Uterus (tissue), 3 donors: ENCODE measurements at regions not wholly inside any gene's neighbourhood (a gene's known extent, or its start where the extent isn't known, plus 50 kb on each side); places are given as distances from the start of the nearest gene placed in this dataset.

Experiments
- DNase-seq, 2 donors: peaks; one replicate each; pipeline ENCODE4 v3.0.0-alpha.2; 2019 to 2020
- H3K27ac ChIP-seq, 2 donors: fragments of 200-600 bp; sonication (generic); 1 replicate in 1 of 2; 2 replicates in 1 of 2; pipeline ENCODE4 v1.5.1; 2016 to 2018
- H3K27me3 ChIP-seq, 2 donors: fragments of 200-600 bp; sonication (generic); one replicate each; pipeline ENCODE4 v1.5.1; 2018 to 2019; ENCODE audit warnings: control low read depth in 1 of 2
- H3K36me3 ChIP-seq, 2 donors: fragments of 200-600 bp; sonication (generic); one replicate each; pipeline ENCODE4 v1.5.1; 2019; ENCODE audit warnings: control low read depth in 1 of 2
- H3K4me1 ChIP-seq, 2 donors: fragments of 200-600 bp; sonication (generic); one replicate each; pipeline ENCODE4 v1.5.1; 2018 to 2019; ENCODE audit warnings: control low read depth in 1 of 2
- H3K4me3 ChIP-seq, 2 donors: fragments of 200-600 bp; sonication (generic); 1 replicate in 1 of 2; 2 replicates in 1 of 2; pipeline ENCODE4 v1.5.1; 2018 to 2019; ENCODE audit warnings: mild to moderate bottlenecking in 1 of 2
- H3K9me3 ChIP-seq, 2 donors: fragments of 200-600 bp; sonication (generic); one replicate each; pipeline ENCODE4 v1.5.1; 2019; ENCODE audit warnings: control low read depth in 1 of 2
- CTCF ChIP-seq, 4 experiments: fragments of 200-600 bp in 2 of 4; fragments of 450-650 bp in 2 of 4; sonication (generic) in 2 of 4; IDR thresholded peaks; one replicate each; pipeline ENCODE4 v1.5.1; 2016 to 2019; ENCODE audit warnings: antibody characterized with exemption in 4 of 4, mild to moderate bottlenecking in 2 of 4, moderate library complexity in 1 of 4
- POLR2A ChIP-seq, 2 donors: fragments of 450-650 bp; IDR thresholded peaks; one replicate each; pipeline ENCODE4 v1.6.1; 2016; ENCODE audit warnings: antibody characterized with exemption in 2 of 2, mild to moderate bottlenecking in 1 of 2, moderate library complexity in 1 of 2
- intact Hi-C: fragments of 100-400 bp; cut with DNase I; formaldehyde crosslinking; loops from one replicate; pipeline ENCODE4 v1.15.1; 2023; ENCODE audit warnings: low total_unique reads
- donor health status: DM: yes; HTN: yes; CAD: no.

- no peak for DNase-seq
- TF ChIP-seq POLR2A (IDR thresholded peaks at IDR 0.05) (no peak), CTCF (IDR thresholded peaks at IDR 0.05) (no peak)
- Histone ChIP-seq H3K27ac (no peak overlapping the region), H3K27me3 (no peaks in the 10 kb centered on the region), H3K4me1 (no peaks in the 10 kb centered on the region), H3K36me3 (no peaks in the 10 kb centered on the region), H3K4me3 (no peak overlapping the region), H3K9me3 (no peaks in the 10 kb centered on the region)
- intact Hi-C loops, result no loop called here
Observed at GRCh38 chr3:148253713-148254112, 444.0 kb upstream of the AGTR1 start.

DNA sequence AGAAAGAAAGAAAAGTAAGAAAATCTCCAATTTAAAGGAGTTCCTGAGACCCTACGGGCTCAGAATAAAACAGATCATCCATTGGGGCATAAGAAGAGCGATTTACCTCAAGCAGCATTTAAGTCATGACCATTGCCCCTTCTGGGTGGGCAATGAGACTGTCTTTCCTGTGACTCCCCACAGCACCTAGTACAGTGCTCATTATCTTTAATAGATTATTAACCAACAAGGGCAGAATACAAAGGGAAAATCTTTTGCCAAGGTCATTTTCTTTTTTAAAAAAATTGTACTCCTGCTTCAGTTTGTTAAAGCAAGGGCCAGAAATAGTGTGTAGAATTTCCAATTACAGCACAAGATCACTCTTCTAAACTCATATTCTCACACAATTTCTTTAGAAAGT, 443.3 kb upstream of the AGTR1 start:
- DNase-seq, result no peak
- Histone ChIP-seq H3K27me3 (no peaks in the 10 kb centered on the region), H3K4me3 (no peak overlapping the region), H3K9me3 (no peaks in the 10 kb centered on the region), H3K36me3 (no peaks in the 10 kb centered on the region), H3K4me1 (no peaks in the 10 kb centered on the region), H3K27ac (no peak overlapping the region)
- intact Hi-C loops, result no loop called here
- TF ChIP-seq CTCF (IDR thresholded peaks at IDR 0.05) (no peak), POLR2A (IDR thresholded peaks at IDR 0.05) (no peak)

- no peaks in the 10 kb centered on the region for H3K9me3 ChIP-seq
- no peak overlapping the region for H3K4me3 ChIP-seq
- intact Hi-C loops, result no loop called here
- no peak overlapping the region for H3K27ac ChIP-seq
- no peaks in the 10 kb centered on the region for H3K4me1 ChIP-seq
- no peak for DNase-seq
- H3K36me3 ChIP-seq, result no peaks in the 10 kb centered on the region
- H3K27me3 ChIP-seq, result no peaks in the 10 kb centered on the region
- no peak for TF ChIP-seq CTCF (IDR thresholded peaks at IDR 0.05)
- no peak for TF ChIP-seq POLR2A (IDR thresholded peaks at IDR 0.05)
Observed at GRCh38 chr3:148255981-148256969, 441.4 kb upstream of the AGTR1 start.

GRCh38 chr3:148262980-148263379, 434.7 kb upstream of the AGTR1 start:
- DNase-seq, result no peak
- Histone ChIP-seq H3K4me1 (no peaks in the 10 kb centered on the region), H3K27ac (no peak overlapping the region), H3K9me3 (no peaks in the 10 kb centered on the region), H3K36me3 (no peaks in the 10 kb centered on the region), H3K4me3 (no peak overlapping the region), H3K27me3 (no peaks in the 10 kb centered on the region)
- TF ChIP-seq POLR2A (IDR thresholded peaks at IDR 0.05), result no peak
- TF ChIP-seq CTCF (IDR thresholded peaks at IDR 0.05), result no peak
- intact Hi-C loops, result no loop called here

- Histone ChIP-seq H3K27ac (no peak overlapping the region), H3K4me3 (no peak overlapping the region), H3K4me1 (no peaks in the 10 kb centered on the region), H3K9me3 (no peaks in the 10 kb centered on the region), H3K27me3 (no peaks in the 10 kb centered on the region), H3K36me3 (no peaks in the 10 kb centered on the region)
- DNase-seq, result no peak
- TF ChIP-seq POLR2A (IDR thresholded peaks at IDR 0.05), result no peak
- TF ChIP-seq CTCF (IDR thresholded peaks at IDR 0.05), result no peak
- intact Hi-C loops, result no loop called here
Observed at GRCh38 chr3:148265841-148266240, 431.9 kb upstream of the AGTR1 start.
